ENCODE measurements at regions not wholly inside any gene's neighbourhood (a gene's known extent, or its start where the extent isn't known, plus 50 kb on each side); places are given as distances from the start of the nearest gene placed in this dataset.

DNA sequence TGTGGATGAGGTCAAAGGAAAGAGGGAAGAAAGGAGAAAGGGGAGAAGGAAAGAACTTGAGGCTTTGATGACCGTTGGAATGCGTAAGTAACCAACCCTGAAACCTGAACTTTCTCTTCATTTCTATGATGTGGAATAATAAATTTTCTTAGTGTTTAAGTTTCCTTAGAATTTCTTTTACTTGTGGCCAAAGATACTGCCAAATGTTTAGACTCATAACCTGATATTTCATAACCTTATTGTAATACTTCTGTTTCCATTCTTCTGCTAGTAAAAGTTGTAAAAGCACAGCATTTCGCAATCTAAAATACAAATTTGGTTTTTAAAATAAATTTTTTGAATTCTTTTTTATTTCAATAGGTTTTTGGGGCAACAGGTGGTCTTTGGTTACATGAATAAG is 258.5 kb upstream of the GIMD1 start:
- H3K4me1 ChIP-seq, result no peaks in the 10 kb centered on the region
- H3K4me3 ChIP-seq, result no peak overlapping the region
- no peaks in the 10 kb centered on the region for H3K27me3 ChIP-seq
- ATAC-seq (no peak), DNase-seq (no peak), FAIRE-seq (no peak)
- H3K9me3 ChIP-seq, result no peaks in the 10 kb centered on the region
- H3K36me3 ChIP-seq, result no peaks in the 10 kb centered on the region
- 65 to 80% methylated on average over 3 of the region's 3 CpGs for WGBS, 2 donors
- intact Hi-C loops (cut with DNase I), result no loop called here
- TF ChIP-seq CTCF (IDR thresholded peaks at IDR 0.05), result no peak
- H3K27ac ChIP-seq, result no peak overlapping the region

DNA sequence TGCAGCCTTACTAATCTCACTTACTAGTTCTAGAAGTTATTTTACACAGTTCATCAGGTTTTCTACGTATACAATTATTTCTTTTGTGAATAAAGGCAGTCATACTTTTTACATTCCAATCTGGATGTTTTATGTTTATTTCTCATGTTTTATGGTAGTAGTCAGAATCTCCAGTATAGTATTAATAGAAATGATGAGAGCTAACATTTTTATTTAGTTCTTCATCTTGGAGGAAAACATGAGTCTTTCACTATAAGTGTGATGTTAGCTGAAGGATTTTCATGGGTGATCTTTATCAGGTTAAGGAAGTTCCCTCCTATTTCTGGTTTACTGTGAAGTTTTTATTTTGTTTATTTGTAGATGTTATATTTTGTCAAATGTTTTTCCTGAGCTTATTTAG is 256.1 kb upstream of the GIMD1 start:
- Histone ChIP-seq H3K27ac (no peak overlapping the region), H3K27me3 (no peaks in the 10 kb centered on the region), H3K4me1 (no peaks in the 10 kb centered on the region), H3K4me3 (no peak overlapping the region), H3K9me3 (no peaks in the 10 kb centered on the region), H3K36me3 (no peaks in the 10 kb centered on the region)
- DNase-seq (no peak), FAIRE-seq (no peak), ATAC-seq (no peak)
- WGBS, 2 donors, result 44 to 51% methylated on average over 1 of the region's 1 CpG
- no peak for TF ChIP-seq CTCF (IDR thresholded peaks at IDR 0.05)
- intact Hi-C loops (cut with DNase I), result no loop called here

- DNase-seq (no peak), FAIRE-seq (no peak), ATAC-seq (no peak)
- no peaks in the 10 kb centered on the region for H3K9me3 ChIP-seq
- no peak for TF ChIP-seq CTCF (IDR thresholded peaks at IDR 0.05)
- 51 to 60% methylated on average over 3 of the region's 3 CpGs for WGBS, 2 donors
- no peak overlapping the region for H3K4me3 ChIP-seq
- no peak overlapping the region for H3K27ac ChIP-seq
- H3K36me3 ChIP-seq, result no peaks in the 10 kb centered on the region
- H3K4me1 ChIP-seq, result no peaks in the 10 kb centered on the region
- no peaks in the 10 kb centered on the region for H3K27me3 ChIP-seq
- intact Hi-C loops (cut with DNase I), result no loop called here
Observed at GRCh38 chr4:106618956-106619355, 250.4 kb upstream of the GIMD1 start.

DNA sequence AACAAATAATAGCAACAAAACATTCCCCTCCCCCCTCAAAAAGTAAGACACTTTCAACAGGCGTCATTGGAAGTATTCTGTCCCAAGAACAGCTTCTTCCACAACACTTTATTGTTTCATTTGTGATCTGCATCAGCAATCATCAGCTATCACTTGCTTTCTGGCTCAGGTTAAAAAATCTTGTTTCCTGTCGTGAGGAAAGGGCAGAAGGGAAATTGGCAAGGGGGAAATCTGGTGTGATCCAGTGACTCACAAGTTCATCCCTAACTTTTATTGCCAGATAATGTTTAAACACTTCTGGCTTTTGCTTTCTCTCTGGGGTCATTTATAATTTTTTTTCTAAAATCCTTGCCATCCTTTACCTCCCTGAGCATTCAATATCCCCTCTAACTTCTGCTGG is 247.4 kb upstream of the GIMD1 start:
- Histone ChIP-seq H3K27ac (no peak overlapping the region), H3K9me3 (no peaks in the 10 kb centered on the region), H3K27me3 (no peaks in the 10 kb centered on the region), H3K4me3 (no peak overlapping the region), H3K4me1 (no peaks in the 10 kb centered on the region), H3K36me3 (no peaks in the 10 kb centered on the region)
- no peak for TF ChIP-seq CTCF (IDR thresholded peaks at IDR 0.05)
- no peak for ATAC-seq
- FAIRE-seq, result no peak
- intact Hi-C loops (cut with DNase I), result no loop called here
- 49 to 52% methylated on average over 2 of the region's 2 CpGs for WGBS, 2 donors
- DNase-seq, result no peak

DNA sequence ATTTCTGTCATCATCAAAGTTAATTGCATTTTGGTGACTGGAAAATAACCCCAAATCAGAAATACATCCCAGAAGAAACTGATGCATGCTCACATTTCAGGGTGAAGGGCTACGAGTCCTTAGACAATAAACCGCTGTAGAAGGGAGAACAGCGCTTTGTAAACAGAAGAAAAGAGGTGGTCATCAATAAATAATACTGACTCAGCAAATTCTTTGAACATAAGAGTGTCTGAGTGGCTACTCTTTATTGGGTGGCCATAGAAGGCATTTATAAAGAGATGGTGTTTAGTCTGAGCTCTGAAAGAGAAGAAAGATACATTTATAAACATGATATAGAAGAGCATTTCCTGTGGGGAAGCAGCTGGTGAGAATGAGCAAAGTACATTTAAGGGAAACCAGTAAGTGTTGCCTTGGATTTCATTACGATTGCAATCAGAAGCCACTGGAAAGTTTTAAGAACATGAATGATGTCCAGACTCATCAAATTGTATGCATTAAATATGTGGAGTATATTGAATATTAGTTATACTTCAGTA is 246.9 kb upstream of the GIMD1 start:
- no peaks in the 10 kb centered on the region for H3K27me3 ChIP-seq
- H3K4me3 ChIP-seq, result no peak overlapping the region
- no peaks in the 10 kb centered on the region for H3K36me3 ChIP-seq
- ATAC-seq (no peak), FAIRE-seq (no peak), DNase-seq (no peak)
- no peaks in the 10 kb centered on the region for H3K4me1 ChIP-seq
- no peaks in the 10 kb centered on the region for H3K9me3 ChIP-seq
- no peak for TF ChIP-seq CTCF (IDR thresholded peaks at IDR 0.05)
- WGBS, 2 donors, result 49 to 57% methylated on average over 4 of the region's 4 CpGs
- intact Hi-C loops (cut with DNase I), result no loop called here
- no peak overlapping the region for H3K27ac ChIP-seq

Data from pancreas (tissue), 10 donors.